H9 (cell line): ENCODE measurements at regions not wholly inside any gene's neighbourhood (a gene's known extent, or its start where the extent isn't known, plus 50 kb on each side); places are given as distances from the start of the nearest gene placed in this dataset.

Experiments used
- DNase-seq: peaks from one replicate; pipeline ENCODE4 v3.0.0-alpha.2; 2017
- H2AFZ ChIP-seq: one replicate; pipeline ENCODE4 v1.6.1; 2013; ENCODE audit warnings: mild to moderate bottlenecking, low read length, control low read depth, moderate library complexity
- H2AK5ac ChIP-seq: 2 replicates; pipeline ENCODE4 v1.6.1; 2013; ENCODE audit warnings: low read length, control low read depth, mixed read lengths; ENCODE audit not compliant: insufficient read length
- H2BK120ac ChIP-seq: one replicate; pipeline ENCODE4 v1.6.1; 2013; ENCODE audit warnings: low read depth, mild to moderate bottlenecking, low read length, control low read depth, inconsistent platforms; ENCODE audit not compliant: poor library complexity, severe bottlenecking
- H2BK12ac ChIP-seq: 2 replicates; pipeline ENCODE4 v1.6.1; 2013; ENCODE audit warnings: low read length, control low read depth, mixed read lengths, low read depth; ENCODE audit not compliant: insufficient read length
- H2BK15ac ChIP-seq: 2 replicates; pipeline ENCODE4 v1.6.1; 2013; ENCODE audit warnings: low read depth, low read length, control low read depth
- H2BK20ac ChIP-seq: one replicate; pipeline ENCODE4 v1.6.1; 2013; ENCODE audit warnings: low read depth, mild to moderate bottlenecking, low read length, control low read depth, inconsistent platforms; ENCODE audit not compliant: poor library complexity, severe bottlenecking
- H2BK5ac ChIP-seq: 2 replicates; pipeline ENCODE4 v1.6.1; 2013; ENCODE audit warnings: low read length, control low read depth, mixed read lengths; ENCODE audit not compliant: insufficient read length
- H3K14ac ChIP-seq: 2 replicates; pipeline ENCODE4 v1.6.1; 2013; ENCODE audit warnings: low read length, control low read depth; ENCODE audit not compliant: insufficient read depth
- H3K18ac ChIP-seq: 2 replicates; pipeline ENCODE4 v1.6.1; 2013; ENCODE audit warnings: low read depth, mild to moderate bottlenecking, mixed read lengths, low read length, control low read depth; ENCODE audit not compliant: insufficient read length
- H3K23ac ChIP-seq: 2 replicates; pipeline ENCODE4 v1.6.1; 2013; ENCODE audit warnings: low read length, control low read depth, mixed read lengths, low read depth; ENCODE audit not compliant: insufficient read length
- H3K23me2 ChIP-seq: 2 replicates; pipeline ENCODE4 v1.6.1; 2013; ENCODE audit warnings: low read depth, mild to moderate bottlenecking, mixed read lengths, low read length, control low read depth; ENCODE audit not compliant: insufficient read length, poor library complexity, severe bottlenecking
- H3K27ac ChIP-seq: 2 replicates; pipeline ENCODE4 v1.5.1; 2013; ENCODE audit warnings: low read length, control low read depth, mixed read lengths, low read depth; ENCODE audit not compliant: insufficient read length
- H3K27me3 ChIP-seq: 2 replicates; pipeline ENCODE4 v1.6.1; 2013; ENCODE audit warnings: low read length, control low read depth, inconsistent platforms; ENCODE audit not compliant: insufficient read depth
- H3K4ac ChIP-seq: 2 replicates; pipeline ENCODE4 v1.6.1; 2013; ENCODE audit warnings: low read depth, mild to moderate bottlenecking, control low read depth, inconsistent platforms, low read length, moderate library complexity
- H3K4me1 ChIP-seq: 2 replicates; pipeline ENCODE4 v1.6.1; 2013; ENCODE audit warnings: low read length, control low read depth, inconsistent platforms; ENCODE audit not compliant: insufficient read depth
- H3K4me2 ChIP-seq: 2 replicates; pipeline ENCODE4 v1.6.1; 2013; ENCODE audit warnings: low read length, control low read depth, mixed read lengths; ENCODE audit not compliant: insufficient read length, insufficient read depth
- H3K56ac ChIP-seq: 2 replicates; pipeline ENCODE4 v1.6.1; 2013; ENCODE audit warnings: low read depth, mild to moderate bottlenecking, mixed read lengths, low read length, control low read depth; ENCODE audit not compliant: insufficient read length
- H3K79me1 ChIP-seq: 2 replicates; pipeline ENCODE4 v1.6.1; 2013; ENCODE audit warnings: low read depth, mild to moderate bottlenecking, moderate library complexity, low read length, control low read depth, inconsistent platforms; ENCODE audit not compliant: insufficient read depth, poor library complexity, severe bottlenecking
- H3K79me2 ChIP-seq: 2 replicates; pipeline ENCODE4 v1.6.1; 2013; ENCODE audit warnings: low read length, control low read depth, inconsistent platforms; ENCODE audit not compliant: insufficient read depth
- H3K9ac ChIP-seq: 2 replicates; pipeline ENCODE4 v1.6.1; 2013; ENCODE audit warnings: low read length, control low read depth, mixed read lengths; ENCODE audit not compliant: insufficient read length; ENCODE audit errors: extremely low read depth
- H3K9me3 ChIP-seq: one replicate; pipeline ENCODE4 v1.6.1; 2013; ENCODE audit warnings: low read depth, low read length, inconsistent platforms; ENCODE audit not compliant: control insufficient read depth
- H3T11ph ChIP-seq: one replicate; pipeline ENCODE4 v1.6.1; 2013; ENCODE audit warnings: mild to moderate bottlenecking, low read length, control low read depth, inconsistent platforms
- H4K20me1 ChIP-seq: one replicate; pipeline ENCODE4 v1.6.1; 2013; ENCODE audit not compliant: control insufficient read depth, insufficient read length, insufficient read depth
- H4K5ac ChIP-seq: 2 replicates; pipeline ENCODE4 v1.6.1; 2013; ENCODE audit warnings: low read depth, mild to moderate bottlenecking, mixed read lengths, low read length, control low read depth; ENCODE audit not compliant: insufficient read length
- H4K8ac ChIP-seq: replicated peaks from 2 replicates; pipeline ENCODE4 v1.6.1; 2013; ENCODE audit warnings: low read length, control low read depth, mixed read lengths, low read depth; ENCODE audit not compliant: insufficient read length
- H4K91ac ChIP-seq: 2 replicates; pipeline ENCODE4 v1.6.1; 2013; ENCODE audit warnings: low read depth, mild to moderate bottlenecking, moderate library complexity, mixed read lengths, low read length, control low read depth; ENCODE audit not compliant: insufficient read length
- H3K27ac Mint-ChIP-seq, 3 experiments: 2 replicates in 2 of 3; 3 replicates in 1 of 3; pipeline ENCODE4 v1.8.0; 2020 to 2021; ENCODE audit warnings: mixed read lengths in 3 of 3, mild to moderate bottlenecking in 1 of 3, moderate library complexity in 1 of 3
- H3K27me3 Mint-ChIP-seq: 2 replicates; pipeline ENCODE4 v1.8.0; 2021; ENCODE audit warnings: low read depth, mild to moderate bottlenecking, moderate library complexity, mixed read lengths
- H3K36me3 Mint-ChIP-seq, 3 experiments: 2 replicates in 2 of 3; 3 replicates in 1 of 3; pipeline ENCODE4 v1.8.0; 2020 to 2021; ENCODE audit warnings: low read depth in 3 of 3, mixed read lengths in 3 of 3; ENCODE audit not compliant: insufficient read depth in 1 of 3
- H3K4me1 Mint-ChIP-seq, 2 experiments: 2 replicates each; pipeline ENCODE4 v1.8.0; 2020; ENCODE audit warnings: mixed read lengths in 2 of 2
- H3K4me3 Mint-ChIP-seq, 2 experiments: 2 replicates in 1 of 2; 3 replicates in 1 of 2; pipeline ENCODE4 v1.8.0; 2020 to 2021; ENCODE audit warnings: mild to moderate bottlenecking in 2 of 2, mixed read lengths in 2 of 2, moderate library complexity in 1 of 2
- H3K9me3 Mint-ChIP-seq, 2 experiments: 2 replicates in 1 of 2; 3 replicates in 1 of 2; pipeline ENCODE4 v1.8.0; 2020; ENCODE audit warnings: mild to moderate bottlenecking in 2 of 2, mixed read lengths in 2 of 2, moderate library complexity in 1 of 2
- WGBS: extraction: QIAGEN DNeasy Blood & Tissue Kit; methylation state at CpG from one replicate; pipeline ENCODE4 v1.1.7; 2013; ENCODE audit warnings: missing lambda C conversion rate, low lambda C conversion rate, mixed read lengths; ENCODE audit not compliant: insufficient read length; ENCODE audit errors: extremely low coverage; 5-methylcytosine and 5-hydroxymethylcytosine counted together
- TF ChIP-seq, protein P1 (sequence below): fragments of 200-600 bp; sonication (generic); conservative IDR thresholded peaks from 3 replicates; pipeline ENCODE4 v1.8.0; 2021; ENCODE audit warnings: antibody characterized with exemption, mild to moderate bottlenecking

- Histone ChIP-seq H3K9ac (no peak overlapping the region), H3K23ac (no peak overlapping the region), H3K56ac (no peak overlapping the region), H3K79me1 (no peaks in the 10 kb centered on the region), H4K8ac (no peak overlapping the region), H2AK5ac (no peak overlapping the region), H3T11ph (no peak overlapping the region), H2BK120ac (no peak overlapping the region), H3K14ac (no peak overlapping the region), H3K18ac (no peak overlapping the region), H2BK20ac (no peak overlapping the region), H2BK15ac (no peak overlapping the region), H3K4me1 (no peaks in the 10 kb centered on the region), H3K4ac (no peak overlapping the region), H4K5ac (no peak overlapping the region), H3K4me2 (no peak overlapping the region), H3K79me2 (no peaks in the 10 kb centered on the region), H3K27me3 (no peaks in the 10 kb centered on the region), H3K23me2 (no peaks in the 10 kb centered on the region), H4K91ac (no peak overlapping the region), H2AFZ (no peak overlapping the region), H2BK12ac (no peak overlapping the region), H2BK5ac (no peak overlapping the region), H3K9me3 (no peaks in the 10 kb centered on the region), H4K20me1 (no peaks in the 10 kb centered on the region), H3K27ac (no peak overlapping the region)
- Mint-ChIP-seq H3K36me3 (no peaks in the 10 kb centered on the region; a peak in 1 of 7 replicates), H3K4me3 (no peak overlapping the region), H3K4me1 (no peaks in the 10 kb centered on the region), H3K27me3 (no peaks in the 10 kb centered on the region), H3K27ac (no peak overlapping the region), H3K9me3 (no peaks in the 10 kb centered on the region)
- TF ChIP-seq, protein P1, sequence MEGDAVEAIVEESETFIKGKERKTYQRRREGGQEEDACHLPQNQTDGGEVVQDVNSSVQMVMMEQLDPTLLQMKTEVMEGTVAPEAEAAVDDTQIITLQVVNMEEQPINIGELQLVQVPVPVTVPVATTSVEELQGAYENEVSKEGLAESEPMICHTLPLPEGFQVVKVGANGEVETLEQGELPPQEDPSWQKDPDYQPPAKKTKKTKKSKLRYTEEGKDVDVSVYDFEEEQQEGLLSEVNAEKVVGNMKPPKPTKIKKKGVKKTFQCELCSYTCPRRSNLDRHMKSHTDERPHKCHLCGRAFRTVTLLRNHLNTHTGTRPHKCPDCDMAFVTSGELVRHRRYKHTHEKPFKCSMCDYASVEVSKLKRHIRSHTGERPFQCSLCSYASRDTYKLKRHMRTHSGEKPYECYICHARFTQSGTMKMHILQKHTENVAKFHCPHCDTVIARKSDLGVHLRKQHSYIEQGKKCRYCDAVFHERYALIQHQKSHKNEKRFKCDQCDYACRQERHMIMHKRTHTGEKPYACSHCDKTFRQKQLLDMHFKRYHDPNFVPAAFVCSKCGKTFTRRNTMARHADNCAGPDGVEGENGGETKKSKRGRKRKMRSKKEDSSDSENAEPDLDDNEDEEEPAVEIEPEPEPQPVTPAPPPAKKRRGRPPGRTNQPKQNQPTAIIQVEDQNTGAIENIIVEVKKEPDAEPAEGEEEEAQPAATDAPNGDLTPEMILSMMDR, result no peak
- no CpG with 5 or more reads among the region's 1 CpG for WGBS
- DNase-seq, result no peak
Observed at GRCh38 chr18:45267622-45268021, 347.7 kb upstream of the SLC14A2 start.
